ENCODE measurements at regions not wholly inside any gene's neighbourhood (a gene's known extent, or its start where the extent isn't known, plus 50 kb on each side); places are given as distances from the start of the nearest gene placed in this dataset.
"Not testable (repeated sequence)": the region's sequence is repeated elsewhere in the genome, so short reads cannot be mapped to it uniquely, and the experiment has no call there.

GRCh38 chrY:10627116-10627515 is 1099.4 kb downstream of the TSPY10 start:
- Mint-ChIP-seq H3K9me3 (peaks cover 8% of the 10 kb centered on the region), H3K27me3 (no peaks in the 10 kb centered on the region), H3K36me3 (peaks cover 5% of the 10 kb centered on the region), H3K27ac (no peak overlapping the region), H3K4me1 (no peaks in the 10 kb centered on the region), H3K4me3 (no peak overlapping the region)
- CTCF ChIA-PET = no interaction called here
- no peak for DNase-seq

DNA sequence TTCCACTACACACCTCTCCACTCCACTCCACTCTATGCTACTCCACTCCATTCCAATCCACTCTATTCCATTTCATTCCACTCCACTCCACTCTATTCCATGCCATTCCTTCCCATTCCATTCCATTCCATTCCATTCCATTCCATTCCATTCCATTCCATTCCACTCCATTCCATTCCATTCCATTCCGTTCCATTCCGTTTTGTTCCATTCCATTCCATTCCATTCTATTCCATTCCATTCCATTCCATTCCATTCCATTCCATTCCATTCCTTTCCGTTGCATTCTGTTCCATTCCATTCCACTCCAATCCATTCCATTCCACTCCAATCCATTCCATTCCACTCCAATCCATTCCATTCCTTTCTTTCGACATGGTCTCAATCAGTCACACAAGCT is 1121.1 kb downstream of the TSPY10 start:
- CTCF ChIA-PET, DNase-seq, H3K4me1 Mint-ChIP-seq, H3K27ac Mint-ChIP-seq, H3K4me3 Mint-ChIP-seq, H3K27me3 Mint-ChIP-seq, H3K36me3 Mint-ChIP-seq, H3K9me3 Mint-ChIP-seq: not testable (repeated sequence)

- DNase-seq, H3K4me3 Mint-ChIP-seq, H3K9me3 Mint-ChIP-seq, H3K27ac Mint-ChIP-seq, H3K4me1 Mint-ChIP-seq, H3K27me3 Mint-ChIP-seq, H3K36me3 Mint-ChIP-seq, CTCF ChIA-PET: not testable (repeated sequence)
Observed at GRCh38 chrY:10657120-10657519, 1129.4 kb downstream of the TSPY10 start.

DNA sequence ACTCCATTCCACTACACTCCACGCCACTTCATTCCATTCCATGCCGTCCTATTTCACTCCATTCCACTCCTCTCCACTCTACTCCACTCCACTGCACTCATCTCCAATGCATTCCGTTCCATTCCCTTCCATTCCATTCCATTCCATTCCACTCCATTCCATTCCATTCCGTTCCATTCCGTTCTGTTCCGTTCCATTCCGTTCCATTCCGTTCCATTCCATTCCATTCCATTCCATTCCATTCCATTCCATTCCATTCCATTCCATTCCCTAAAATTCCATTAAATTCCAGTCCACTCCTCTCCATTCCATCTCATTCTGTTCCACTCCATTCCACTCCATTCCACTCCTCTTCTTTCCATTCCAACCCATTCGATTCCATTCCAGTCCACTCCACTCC is 1139.1 kb downstream of the TSPY10 start:
- peaks cover 2% of the 10 kb centered on the region for H3K36me3 Mint-ChIP-seq
- CTCF ChIA-PET = no interaction called here
- no peak overlapping the region for H3K4me3 Mint-ChIP-seq
- no peak for DNase-seq
- no peaks in the 10 kb centered on the region for H3K27me3 Mint-ChIP-seq
- H3K9me3 Mint-ChIP-seq = peaks cover 51% of the 10 kb centered on the region
- no peaks in the 10 kb centered on the region for H3K4me1 Mint-ChIP-seq
- no peak overlapping the region for H3K27ac Mint-ChIP-seq

DNA sequence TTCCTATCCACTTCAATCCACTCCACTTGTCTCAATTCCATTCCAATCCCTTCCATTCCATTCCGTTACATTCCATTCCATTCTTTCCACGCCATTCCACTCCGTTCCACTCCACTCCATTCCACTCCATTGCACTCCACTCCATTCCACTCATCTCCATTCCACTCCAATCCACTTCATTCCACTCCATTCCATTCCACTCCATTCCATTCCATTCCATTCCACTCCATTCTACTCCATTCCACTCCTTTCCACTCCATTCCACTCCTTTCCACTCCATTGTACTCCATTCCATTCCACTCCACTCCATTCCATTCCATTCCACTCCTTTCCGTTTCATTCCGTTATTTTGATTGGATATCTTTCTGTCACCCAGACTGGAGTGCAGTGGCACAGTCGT is 1158.7 kb downstream of the TSPY10 start:
- H3K36me3 Mint-ChIP-seq = peaks cover 2% of the 10 kb centered on the region
- H3K9me3 Mint-ChIP-seq = peaks cover 82% of the 10 kb centered on the region
- no peaks in the 10 kb centered on the region for H3K27me3 Mint-ChIP-seq
- no peak overlapping the region for H3K27ac Mint-ChIP-seq
- no peak for DNase-seq
- CTCF ChIA-PET = no interaction called here
- H3K4me3 Mint-ChIP-seq = no peak overlapping the region
- H3K4me1 Mint-ChIP-seq = no peaks in the 10 kb centered on the region

All from activated naive CD4-positive, alpha-beta T cell treated with anti-CD3 and anti-CD28 coated beads, Interleukin-2, amount 10 ng/mL, durations not matched to agents 7 days and 5 days (primary cell).